HS-5 (cell line): ENCODE measurements at regions not wholly inside any gene's neighbourhood (a gene's known extent, or its start where the extent isn't known, plus 50 kb on each side); places are given as distances from the start of the nearest gene placed in this dataset.

Experiments
- DNase-seq: peaks from one replicate; pipeline ENCODE4 v3.0.0-alpha.2; 2012; ENCODE audit warnings: low read depth

DNA sequence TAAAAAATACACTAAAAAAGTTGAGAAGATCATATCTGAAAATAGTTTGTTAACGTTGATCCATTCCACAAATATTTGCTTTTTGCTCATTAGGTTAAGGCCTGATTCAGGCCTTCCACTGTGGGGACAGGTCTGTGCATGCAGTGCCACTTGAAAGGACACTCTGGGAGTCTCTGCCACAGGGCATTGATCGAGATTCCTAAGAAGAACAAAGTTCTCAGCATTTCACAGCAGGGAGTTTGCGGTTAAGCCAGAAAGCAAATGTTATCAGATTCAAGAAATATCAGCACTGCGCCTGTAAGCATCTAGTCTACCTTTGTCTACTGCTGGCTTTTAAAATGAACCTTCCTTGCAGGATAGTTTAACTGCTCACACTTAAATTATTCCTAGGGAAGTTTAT lies 62.2 kb upstream of the TNIP3 start:
- no peak for DNase-seq

DNA sequence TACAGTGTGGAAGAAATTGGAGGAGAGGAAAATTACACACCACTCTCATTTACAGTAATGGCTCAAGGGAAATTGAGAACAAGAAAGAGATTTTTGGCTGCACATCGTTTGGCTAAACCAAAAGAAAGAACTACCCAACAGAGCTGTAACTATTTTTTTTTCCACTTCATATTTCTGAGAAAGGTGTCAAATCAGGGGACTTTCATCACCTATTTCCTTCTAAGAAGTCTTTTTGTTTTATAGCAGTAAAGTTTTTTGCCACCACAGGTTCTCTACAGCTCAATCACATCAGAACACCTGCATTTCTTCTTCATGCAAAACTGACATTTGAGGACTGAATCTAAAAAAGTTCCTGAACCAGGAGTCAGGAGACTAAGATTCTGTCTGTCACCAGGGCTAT lies 57.5 kb upstream of the TNIP3 start:
- DNase-seq: no peak

DNA sequence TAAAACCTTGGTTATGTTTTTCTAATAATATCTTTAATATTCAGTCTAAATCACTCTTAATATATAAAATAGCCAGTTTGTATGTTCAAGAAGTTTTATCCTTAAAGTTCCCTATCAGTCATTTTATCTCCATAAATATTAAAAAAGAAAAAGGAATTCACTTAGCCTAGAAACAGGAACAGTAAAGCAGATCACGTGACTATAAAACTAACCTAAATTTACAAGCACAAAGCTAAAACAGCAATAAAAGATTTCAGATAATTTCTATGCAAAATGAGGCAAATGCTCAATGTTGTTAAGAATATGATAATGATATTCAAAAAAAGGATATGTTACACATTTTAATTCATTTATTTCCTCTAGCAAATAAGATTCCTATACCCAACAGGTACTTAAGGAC lies 57.1 kb upstream of the TNIP3 start:
- DNase-seq: no peak

DNA sequence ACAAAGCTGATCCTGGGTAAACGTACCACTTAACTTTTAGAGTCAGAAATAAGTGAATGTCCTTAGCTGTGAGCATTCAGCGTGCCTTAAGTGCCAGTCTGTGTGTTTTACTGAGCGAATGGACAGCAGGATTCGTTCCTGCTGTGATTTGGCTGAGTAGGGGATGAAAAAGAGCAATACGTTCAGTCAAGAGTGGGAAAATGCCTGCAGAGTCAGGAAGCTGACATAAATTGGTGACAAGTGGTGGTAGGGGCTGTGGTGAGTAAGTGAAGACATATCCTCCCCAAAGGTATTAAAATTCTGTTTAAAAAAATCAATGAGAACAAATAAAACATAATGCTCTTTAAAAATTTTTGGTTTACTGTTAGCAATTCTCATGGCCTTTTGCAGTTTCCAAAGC lies 56.6 kb upstream of the TNIP3 start:
- DNase-seq: no peak

DNA sequence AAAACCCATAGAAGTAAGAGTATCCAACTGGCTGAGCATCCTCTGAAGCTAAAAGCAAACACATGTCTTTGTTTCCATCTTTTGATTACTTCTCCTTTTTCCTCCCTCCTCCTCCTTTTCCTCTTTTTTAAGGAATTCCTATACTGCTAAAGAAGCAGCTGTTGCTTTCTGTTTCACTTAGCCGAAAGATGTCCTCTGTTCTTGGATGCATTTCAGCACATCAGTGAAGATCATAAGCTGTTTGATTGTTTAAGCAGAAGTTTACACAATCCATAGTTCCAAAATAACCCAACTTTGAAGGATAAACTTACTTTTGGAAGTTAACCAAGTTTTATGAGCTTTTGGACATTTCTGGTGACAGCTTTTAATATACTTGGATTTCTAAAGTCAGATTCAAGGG lies 55.1 kb upstream of the TNIP3 start:
- DNase-seq: no peak

DNA sequence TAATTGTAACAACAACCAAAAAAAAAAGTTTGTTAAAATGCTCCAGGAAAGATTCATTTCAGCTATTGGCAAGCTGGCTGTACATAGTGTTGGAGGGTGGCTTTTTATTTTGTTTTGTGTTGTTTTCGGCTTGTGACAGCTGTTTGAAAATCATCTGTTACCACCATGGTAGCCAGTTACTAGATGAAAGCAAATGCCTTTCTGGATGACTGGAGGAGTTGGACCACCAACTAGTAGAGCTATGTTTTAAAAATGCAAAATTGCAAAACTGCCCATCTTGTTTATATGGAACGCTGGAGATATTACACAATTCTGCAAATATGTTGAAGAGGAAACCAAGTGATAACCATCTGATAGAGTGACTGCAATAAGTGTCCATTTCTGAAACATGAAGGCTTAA lies 53.2 kb upstream of the TNIP3 start:
- peak; percentile 25 for DNase-seq

DNA sequence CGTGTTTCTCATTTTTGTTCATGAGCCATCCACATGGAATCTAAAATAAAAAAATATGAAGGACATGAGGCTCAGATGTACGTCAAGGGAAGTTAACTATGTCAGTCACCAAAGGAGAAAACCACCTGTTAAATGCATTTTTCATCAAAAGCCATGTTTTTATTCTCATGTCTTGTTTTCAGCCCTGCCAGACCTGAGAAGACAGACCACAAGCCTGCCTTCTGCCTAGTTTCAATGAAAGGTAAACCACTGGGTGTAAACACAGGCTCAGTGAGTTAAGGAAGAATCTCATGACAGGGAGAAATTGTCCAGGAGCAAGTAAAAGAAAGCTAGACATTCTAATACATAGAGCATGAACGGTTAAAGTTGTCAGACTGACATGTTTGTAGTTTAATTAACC lies 52.3 kb upstream of the TNIP3 start:
- no peak for DNase-seq

DNA sequence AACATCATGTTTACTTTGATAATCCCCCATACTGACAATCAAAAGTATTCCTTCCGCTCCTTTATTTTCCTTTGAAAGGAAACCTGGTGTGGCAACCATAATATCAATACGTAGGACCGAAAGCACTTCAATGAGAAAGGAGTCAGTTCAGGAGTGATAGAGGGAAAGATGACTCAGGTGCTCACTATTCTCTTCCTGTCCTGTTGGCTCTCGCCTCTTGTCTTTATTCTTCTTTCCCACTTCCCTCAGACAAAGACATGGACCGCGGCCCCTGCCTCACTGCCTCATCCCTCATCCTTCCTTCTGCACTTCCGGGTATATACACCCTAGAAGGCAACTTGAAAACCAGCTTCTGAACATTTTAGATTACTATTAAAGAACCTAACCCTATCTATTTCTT lies 49.8 kb upstream of the TNIP3 start:
- no peak for DNase-seq
